DMS53 (cell line): ENCODE measurements at regions not wholly inside any gene's neighbourhood (a gene's known extent, or its start where the extent isn't known, plus 50 kb on each side); places are given as distances from the start of the nearest gene placed in this dataset.

ENCODE experiments used
- DNase-seq: peaks from one replicate; lab custom pipeline; 2025; lab: John Stamatoyannopoulos, UW

DNA sequence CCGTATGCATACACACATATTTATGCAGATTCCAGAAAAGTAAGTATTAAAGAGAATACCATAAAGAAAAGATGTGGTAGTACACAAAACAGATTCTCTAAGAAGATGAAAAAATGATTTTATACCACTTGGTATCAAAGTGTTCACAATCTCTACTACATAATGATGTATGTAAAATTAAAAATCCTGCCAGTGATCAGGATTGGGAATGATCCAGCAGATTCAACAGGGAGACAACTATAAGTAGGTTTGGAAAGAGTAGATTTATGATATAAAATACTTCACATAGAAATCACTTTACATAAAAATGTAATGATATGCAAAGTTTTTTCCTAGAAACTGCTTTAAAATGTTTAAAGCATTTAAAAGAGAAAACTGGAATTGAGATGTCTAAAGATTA is 447.0 kb downstream of the CNTNAP4 start:
- no peak for DNase-seq

GRCh38 chr16:76729525-76729924 is 452.3 kb downstream of the CNTNAP4 start:
- DNase-seq, result no peak

DNA sequence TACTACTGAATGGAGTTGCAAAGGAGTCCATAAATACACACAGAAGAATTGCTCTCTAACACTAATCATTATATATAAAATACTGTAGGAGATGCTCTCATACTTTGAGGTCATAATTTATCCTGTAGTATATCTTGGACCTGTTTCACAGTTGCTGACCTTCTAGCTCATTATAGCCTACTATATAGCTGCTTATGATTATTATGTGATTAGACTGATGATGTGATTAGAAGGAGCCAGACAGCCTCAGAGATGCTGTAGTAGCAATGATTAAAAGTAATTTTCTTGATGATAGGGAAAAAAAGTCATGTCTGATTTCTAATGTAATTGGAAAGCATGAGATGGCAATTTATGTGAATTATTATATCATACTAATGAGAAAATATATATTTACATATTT is 455.7 kb downstream of the CNTNAP4 start:
- DNase-seq, result no peak

- no peak for DNase-seq
These were observed 449.4 kb upstream of the MON1B start for GRCh38 chr16:76741623-76742022.

DNA sequence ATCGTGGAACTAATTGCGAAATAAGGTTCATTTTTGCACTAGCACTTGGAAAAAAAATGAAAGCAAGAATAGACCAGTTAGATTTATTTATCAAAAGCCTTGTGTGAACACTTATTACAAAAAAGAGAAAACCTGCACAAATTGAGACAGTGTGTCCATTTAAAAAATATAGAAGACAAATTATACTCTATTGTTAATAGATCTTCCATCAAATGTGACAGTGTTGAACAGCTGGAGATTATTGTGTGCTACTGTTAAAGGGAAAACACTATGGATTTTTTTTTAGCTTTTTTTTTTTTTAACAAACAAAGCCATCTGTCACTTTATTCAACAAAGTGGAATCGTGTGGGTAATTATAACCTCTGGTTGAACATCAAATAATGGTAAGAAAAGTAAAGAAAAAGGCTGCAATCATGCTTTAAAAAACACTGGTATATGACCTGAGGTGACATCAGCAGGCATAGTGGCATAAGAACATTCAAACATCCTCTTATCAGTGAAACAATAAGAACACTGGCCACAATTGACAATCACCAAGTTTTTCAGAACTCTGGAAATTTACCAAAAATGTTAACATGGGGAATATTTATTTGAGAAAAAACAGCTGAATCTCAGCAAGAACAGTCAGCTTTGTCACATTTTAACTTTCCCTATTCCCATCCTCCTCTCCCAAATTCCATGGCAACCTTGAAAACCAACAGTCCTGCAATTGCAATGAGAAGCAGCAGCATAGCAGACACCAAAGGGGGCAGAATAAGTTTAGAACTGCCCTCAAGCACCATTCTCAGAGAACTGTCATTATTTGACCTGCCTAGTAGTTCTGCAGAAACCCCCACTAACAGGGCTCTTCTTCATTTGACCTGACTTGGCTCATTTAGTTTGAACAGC is 442.3 kb upstream of the MON1B start:
- peak; percentile 1 for DNase-seq

DNA sequence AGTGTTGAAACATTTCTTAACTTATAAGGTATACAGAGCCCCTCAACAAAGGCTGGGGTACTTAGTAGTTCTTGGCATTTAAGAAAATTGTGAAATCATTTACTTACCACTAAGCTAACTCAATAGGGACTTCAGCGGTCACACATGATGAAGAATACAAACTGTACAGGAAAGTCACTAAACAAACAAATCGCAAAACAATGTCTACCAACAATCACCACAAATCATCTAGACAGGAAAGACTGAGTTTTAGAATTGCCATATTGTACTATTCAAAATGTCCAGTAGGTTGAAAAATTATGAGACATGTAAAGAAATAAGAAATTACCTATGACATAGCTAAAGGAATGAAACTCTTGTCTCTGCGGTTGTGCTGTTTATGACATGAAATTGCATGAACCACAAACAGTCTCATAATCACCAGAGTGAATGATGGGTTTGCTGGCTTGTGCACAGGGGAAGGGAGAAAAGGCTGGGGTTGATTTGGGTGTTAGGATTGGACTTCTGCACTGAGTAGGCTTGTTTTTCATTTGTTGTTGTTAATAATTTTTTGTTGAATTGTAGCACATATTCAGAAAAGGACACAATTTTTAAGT is 441.1 kb upstream of the MON1B start:
- DNase-seq, result peak; percentile 1

GRCh38 chr16:76755496-76755895 is 435.5 kb upstream of the MON1B start:
- no peak for DNase-seq

GRCh38 chr16:76756423-76756822 is 434.6 kb upstream of the MON1B start:
- DNase-seq, result no peak

GRCh38 chr16:76756951-76757350 is 434.0 kb upstream of the MON1B start:
- no peak for DNase-seq

- DNase-seq, result no peak
These were observed 424.5 kb upstream of the MON1B start for GRCh38 chr16:76766538-76766937.

- DNase-seq, result no peak
These were observed 422.7 kb upstream of the MON1B start for GRCh38 chr16:76768316-76768715.

- no peak for DNase-seq
These were observed 422.0 kb upstream of the MON1B start for GRCh38 chr16:76768948-76769347.

GRCh38 chr16:76771216-76771615 is 419.8 kb upstream of the MON1B start:
- DNase-seq, result no peak

DNA sequence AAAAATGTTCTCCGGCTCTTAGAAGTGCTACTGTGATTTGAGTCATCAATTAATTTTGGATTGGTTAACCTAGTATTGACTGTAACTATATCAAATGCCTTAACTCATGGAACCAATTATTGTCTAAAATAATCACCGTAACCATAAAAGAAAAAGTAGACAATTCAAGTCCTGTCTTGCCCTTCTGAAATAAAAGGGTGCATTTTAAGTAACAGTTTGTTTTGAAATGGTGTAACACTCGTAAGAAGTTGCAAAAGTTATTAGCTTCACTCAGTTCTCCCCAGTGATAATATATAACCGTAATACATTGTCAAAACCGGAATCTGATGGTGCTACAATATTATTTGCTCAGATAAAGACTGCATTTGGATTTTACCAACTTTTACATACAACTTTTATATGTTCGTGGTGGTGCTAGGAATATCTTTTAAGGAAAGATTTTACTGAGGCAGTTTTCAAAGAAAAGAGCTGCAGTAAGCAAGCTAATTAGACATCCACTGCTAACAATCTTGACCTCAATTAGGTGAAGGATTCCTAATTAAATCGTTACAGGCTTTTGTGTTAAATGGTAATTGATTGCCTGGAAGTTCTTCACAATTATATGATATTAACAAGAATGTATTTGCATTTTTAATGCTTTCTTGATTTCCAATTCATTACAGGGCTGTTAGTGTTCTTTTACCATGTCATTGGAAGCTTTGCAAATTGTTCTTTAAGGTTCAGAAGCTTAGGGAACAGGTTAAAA is 413.1 kb upstream of the MON1B start:
- no peak for DNase-seq

GRCh38 chr16:76780556-76780955 is 410.4 kb upstream of the MON1B start:
- no peak for DNase-seq

GRCh38 chr16:76784530-76784929 is 406.5 kb upstream of the MON1B start:
- DNase-seq, result no peak

DNA sequence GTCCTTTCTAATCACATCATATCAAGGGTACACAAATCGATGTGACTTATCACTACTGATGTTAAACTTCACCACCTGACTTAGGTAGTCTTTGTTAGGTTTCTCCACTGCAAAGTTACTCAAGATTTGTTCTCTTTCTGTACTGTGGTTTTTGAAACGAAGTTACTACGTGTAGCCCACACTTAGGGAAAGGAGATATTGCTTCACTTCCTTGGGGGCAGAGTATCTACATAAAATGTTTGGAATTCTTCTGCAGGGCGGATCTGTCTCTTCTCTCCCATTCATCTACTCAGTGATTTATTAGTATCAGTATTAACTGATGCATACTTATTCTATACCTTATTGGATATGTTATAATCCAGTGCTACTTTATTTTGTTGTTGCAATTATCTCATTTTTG is 403.6 kb upstream of the MON1B start:
- no peak for DNase-seq

- no peak for DNase-seq
These were observed 399.8 kb upstream of the MON1B start for GRCh38 chr16:76791151-76791550.

- no peak for DNase-seq
These were observed 394.6 kb upstream of the MON1B start for GRCh38 chr16:76796416-76796815.

DNA sequence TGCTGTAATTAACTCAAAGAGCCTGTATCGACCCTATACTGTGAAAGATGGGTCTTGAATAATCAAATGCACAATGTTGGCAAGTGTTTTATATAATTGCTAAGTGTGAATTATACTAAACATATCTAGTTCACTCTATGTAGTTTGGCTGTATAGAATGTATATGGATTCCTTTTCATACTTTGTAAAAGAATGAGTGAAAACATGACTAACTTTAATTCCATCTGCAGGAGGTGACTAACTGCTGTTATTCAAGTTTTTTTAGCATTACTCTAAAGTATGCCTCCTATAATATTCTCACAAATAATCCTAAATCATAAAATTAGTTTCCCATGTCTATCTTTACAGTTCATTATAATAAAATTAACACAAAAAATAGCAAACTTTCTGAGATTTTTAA is 394.0 kb upstream of the MON1B start:
- DNase-seq, result no peak

DNA sequence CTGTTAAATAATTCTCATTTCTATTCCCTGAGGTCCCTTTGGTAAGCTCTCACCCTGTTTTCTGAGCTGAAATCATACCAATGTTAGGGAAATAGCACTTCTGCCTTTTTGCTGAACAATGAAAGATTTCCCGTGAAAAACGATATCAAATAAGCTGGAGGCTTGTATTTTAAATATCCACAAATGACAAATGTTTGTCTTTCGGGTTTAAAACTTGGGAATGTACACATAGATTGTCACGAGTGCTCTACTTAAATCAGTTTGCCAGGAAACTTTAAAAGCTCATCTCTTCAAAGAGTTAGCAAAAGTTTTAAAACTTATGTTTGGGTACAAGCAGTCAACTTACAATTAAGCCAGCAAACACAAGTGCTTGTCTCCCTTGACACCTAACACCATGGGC is 393.5 kb upstream of the MON1B start:
- DNase-seq, result no peak

DNA sequence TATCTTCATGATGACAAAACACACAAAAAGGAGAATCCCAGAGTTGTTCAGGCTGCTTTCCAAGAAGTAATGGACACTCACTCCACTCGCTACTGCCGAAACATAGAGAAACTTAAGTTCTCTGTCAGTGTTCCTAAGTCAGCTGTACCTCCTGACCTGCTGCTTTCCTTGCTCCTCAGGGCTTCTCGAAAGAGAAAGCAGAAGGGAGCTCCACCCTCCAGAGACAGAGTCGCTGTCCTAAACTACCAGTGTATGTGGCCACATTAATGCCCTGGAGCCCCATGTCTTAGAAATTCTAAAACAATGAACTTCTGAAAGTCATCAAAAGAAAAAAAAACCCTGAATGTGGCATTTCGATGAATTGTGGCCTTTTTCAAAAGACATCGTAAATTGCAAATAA is 390.8 kb upstream of the MON1B start:
- DNase-seq, result no peak

DNA sequence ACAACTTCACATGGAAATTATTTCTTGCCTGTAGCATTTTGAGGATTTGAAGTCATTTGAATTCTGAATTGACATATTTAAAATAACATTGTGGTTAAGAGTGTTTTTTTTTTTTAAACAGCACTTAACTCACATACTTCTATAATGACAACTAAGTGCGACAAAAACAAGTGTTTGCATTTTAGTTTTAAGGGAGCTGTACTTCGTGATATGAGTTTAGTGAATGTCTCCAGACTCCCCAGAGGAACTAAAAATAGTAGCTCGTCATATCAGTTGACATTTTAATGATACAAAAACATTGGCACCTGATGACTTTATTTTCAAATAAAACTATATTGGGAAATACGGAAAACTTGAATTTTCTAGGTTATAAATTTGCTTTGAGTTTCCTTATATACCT is 389.6 kb upstream of the MON1B start:
- no peak for DNase-seq
